ENCODE measurements at regions not wholly inside any gene's neighbourhood (a gene's known extent, or its start where the extent isn't known, plus 50 kb on each side); places are given as distances from the start of the nearest gene placed in this dataset.
A peak's percentile ranks its signal among the peaks of the same experiment; 100 is the strongest.
"Not testable (repeated sequence)": the region's sequence is repeated elsewhere in the genome, so short reads cannot be mapped to it uniquely, and the experiment has no call there.

GRCh38 chr5:102154791-102155605, 141.1 kb downstream of the SLCO4C1 start:
- DNase-seq (ENCODE audit: low spot score) = not testable (repeated sequence)

GRCh38 chr5:102154291-102154690, 141.8 kb downstream of the SLCO4C1 start:
- Mint-ChIP-seq H3K36me3 (ENCODE audit: low read depth) (no peaks in the 10 kb centered on the region), H3K9me3 (no peaks in the 10 kb centered on the region), H3K4me1 (ENCODE audit: low read depth) (no peaks in the 10 kb centered on the region), H3K4me3 (peak overlapping the region; percentile 49), H3K27ac (no peak overlapping the region), H3K27me3 (ENCODE audit: insufficient read depth) (no peaks in the 10 kb centered on the region)
- intact Hi-C loops (cut with micrococcal nuclease) = no loop called here
- DNase-seq (ENCODE audit: low spot score) = no peak

More at GRCh38 chr5:102154791-102155605, 141.1 kb downstream of the SLCO4C1 start:
- intact Hi-C loops (cut with micrococcal nuclease); H3K27me3 Mint-ChIP-seq (ENCODE audit: insufficient read depth); H3K27ac Mint-ChIP-seq; H3K9me3 Mint-ChIP-seq; H3K4me1 Mint-ChIP-seq (ENCODE audit: low read depth); H3K36me3 Mint-ChIP-seq (ENCODE audit: low read depth): not testable (repeated sequence)
- peak overlapping the region; percentile 49 for H3K4me3 Mint-ChIP-seq

- H3K27ac Mint-ChIP-seq = no peak overlapping the region
- intact Hi-C loops (cut with micrococcal nuclease) = loop anchor here (1.0 kb wide), 1 partner anchor 211 kb away; no protein-coding TSS in a partner anchor
- no peaks in the 10 kb centered on the region for H3K36me3 Mint-ChIP-seq (ENCODE audit: low read depth)
- no peak overlapping the region for H3K4me3 Mint-ChIP-seq
- no peaks in the 10 kb centered on the region for H3K27me3 Mint-ChIP-seq (ENCODE audit: insufficient read depth)
- H3K9me3 Mint-ChIP-seq = no peaks in the 10 kb centered on the region
- no peaks in the 10 kb centered on the region for H3K4me1 Mint-ChIP-seq (ENCODE audit: low read depth)
- no peak for DNase-seq (ENCODE audit: low spot score)
These were observed 142.9 kb downstream of the SLCO4C1 start for GRCh38 chr5:102153003-102153759.

- no peak for DNase-seq (ENCODE audit: low spot score)
- H3K9me3 Mint-ChIP-seq = no peaks in the 10 kb centered on the region
- intact Hi-C loops (cut with micrococcal nuclease) = no loop called here
- H3K27me3 Mint-ChIP-seq (ENCODE audit: insufficient read depth) = no peaks in the 10 kb centered on the region
- no peaks in the 10 kb centered on the region for H3K4me1 Mint-ChIP-seq (ENCODE audit: low read depth)
- H3K27ac Mint-ChIP-seq = no peak overlapping the region
- H3K4me3 Mint-ChIP-seq = no peak overlapping the region
- no peaks in the 10 kb centered on the region for H3K36me3 Mint-ChIP-seq (ENCODE audit: low read depth)
These were observed 157.1 kb downstream of the SLCO4C1 start for GRCh38 chr5:102139029-102139428.

- Mint-ChIP-seq H3K36me3 (ENCODE audit: low read depth) (no peaks in the 10 kb centered on the region), H3K4me1 (ENCODE audit: low read depth) (no peaks in the 10 kb centered on the region), H3K27me3 (ENCODE audit: insufficient read depth) (no peaks in the 10 kb centered on the region), H3K9me3 (no peaks in the 10 kb centered on the region), H3K27ac (no peak overlapping the region), H3K4me3 (no peak overlapping the region)
- intact Hi-C loops (cut with micrococcal nuclease) = no loop called here
- no peak for DNase-seq (ENCODE audit: low spot score)
These were observed 157.8 kb downstream of the SLCO4C1 start for GRCh38 chr5:102138243-102138653.

- H3K27ac Mint-ChIP-seq = no peak overlapping the region
- intact Hi-C loops (cut with micrococcal nuclease) = no loop called here
- no peak overlapping the region for H3K4me3 Mint-ChIP-seq
- no peaks in the 10 kb centered on the region for H3K27me3 Mint-ChIP-seq (ENCODE audit: insufficient read depth)
- no peak for DNase-seq (ENCODE audit: low spot score)
- no peaks in the 10 kb centered on the region for H3K4me1 Mint-ChIP-seq (ENCODE audit: low read depth)
- no peaks in the 10 kb centered on the region for H3K36me3 Mint-ChIP-seq (ENCODE audit: low read depth)
- no peaks in the 10 kb centered on the region for H3K9me3 Mint-ChIP-seq
These were observed 165.2 kb downstream of the SLCO4C1 start for GRCh38 chr5:102130890-102131289.

- Mint-ChIP-seq H3K27ac (no peak overlapping the region), H3K27me3 (ENCODE audit: insufficient read depth) (no peaks in the 10 kb centered on the region), H3K36me3 (ENCODE audit: low read depth) (no peaks in the 10 kb centered on the region), H3K4me1 (ENCODE audit: low read depth) (no peaks in the 10 kb centered on the region), H3K4me3 (no peak overlapping the region), H3K9me3 (no peaks in the 10 kb centered on the region)
- intact Hi-C loops (cut with micrococcal nuclease) = no loop called here
- DNase-seq (ENCODE audit: low spot score) = no peak
These were observed 165.7 kb downstream of the SLCO4C1 start for GRCh38 chr5:102130386-102130785.

- no peaks in the 10 kb centered on the region for H3K36me3 Mint-ChIP-seq (ENCODE audit: low read depth)
- H3K4me3 Mint-ChIP-seq = no peak overlapping the region
- no peak for DNase-seq (ENCODE audit: low spot score)
- no peaks in the 10 kb centered on the region for H3K4me1 Mint-ChIP-seq (ENCODE audit: low read depth)
- intact Hi-C loops (cut with micrococcal nuclease) = no loop called here
- no peak overlapping the region for H3K27ac Mint-ChIP-seq
- H3K27me3 Mint-ChIP-seq (ENCODE audit: insufficient read depth) = no peaks in the 10 kb centered on the region
- H3K9me3 Mint-ChIP-seq = no peaks in the 10 kb centered on the region
These were observed 176.8 kb downstream of the SLCO4C1 start for GRCh38 chr5:102119252-102119651.

- intact Hi-C loops (cut with micrococcal nuclease) = no loop called here
- Mint-ChIP-seq H3K36me3 (ENCODE audit: low read depth) (no peaks in the 10 kb centered on the region), H3K27ac (no peak overlapping the region)
These were observed 180.3 kb downstream of the SLCO4C1 start for GRCh38 chr5:102115736-102116135.

GRCh38 chr5:102114525-102115069, 181.5 kb downstream of the SLCO4C1 start:
- H3K27ac Mint-ChIP-seq = no peak overlapping the region
- no peaks in the 10 kb centered on the region for H3K9me3 Mint-ChIP-seq
- H3K4me1 Mint-ChIP-seq (ENCODE audit: low read depth) = no peaks in the 10 kb centered on the region
- no peak overlapping the region for H3K4me3 Mint-ChIP-seq
- no peak for DNase-seq (ENCODE audit: low spot score)
- intact Hi-C loops (cut with micrococcal nuclease) = no loop called here
- no peaks in the 10 kb centered on the region for H3K36me3 Mint-ChIP-seq (ENCODE audit: low read depth)
- no peaks in the 10 kb centered on the region for H3K27me3 Mint-ChIP-seq (ENCODE audit: insufficient read depth)

More at GRCh38 chr5:102115736-102116135, 180.3 kb downstream of the SLCO4C1 start:
- Mint-ChIP-seq H3K27me3 (ENCODE audit: insufficient read depth) (no peaks in the 10 kb centered on the region), H3K4me1 (ENCODE audit: low read depth) (no peaks in the 10 kb centered on the region), H3K9me3 (no peaks in the 10 kb centered on the region), H3K4me3 (no peak overlapping the region)
- DNase-seq (ENCODE audit: low spot score) = no peak

- H3K9me3 Mint-ChIP-seq = no peaks in the 10 kb centered on the region
- no peak for DNase-seq (ENCODE audit: low spot score)
- intact Hi-C loops (cut with micrococcal nuclease) = no loop called here
- no peaks in the 10 kb centered on the region for H3K36me3 Mint-ChIP-seq (ENCODE audit: low read depth)
- no peak overlapping the region for H3K27ac Mint-ChIP-seq
- H3K4me3 Mint-ChIP-seq = no peak overlapping the region
- H3K4me1 Mint-ChIP-seq (ENCODE audit: low read depth) = no peaks in the 10 kb centered on the region
- H3K27me3 Mint-ChIP-seq (ENCODE audit: insufficient read depth) = no peaks in the 10 kb centered on the region
These were observed 188.2 kb downstream of the SLCO4C1 start for GRCh38 chr5:102107865-102108264.

- no peaks in the 10 kb centered on the region for H3K36me3 Mint-ChIP-seq (ENCODE audit: low read depth)
- H3K9me3 Mint-ChIP-seq = no peaks in the 10 kb centered on the region
- H3K4me1 Mint-ChIP-seq (ENCODE audit: low read depth) = no peaks in the 10 kb centered on the region
- H3K27me3 Mint-ChIP-seq (ENCODE audit: insufficient read depth) = no peaks in the 10 kb centered on the region
- intact Hi-C loops (cut with micrococcal nuclease) = no loop called here
- no peak for DNase-seq (ENCODE audit: low spot score)
- H3K4me3 Mint-ChIP-seq = no peak overlapping the region
- no peak overlapping the region for H3K27ac Mint-ChIP-seq
These were observed 189.5 kb downstream of the SLCO4C1 start for GRCh38 chr5:102106599-102106998.

GRCh38 chr5:102099766-102100331, 196.2 kb downstream of the SLCO4C1 start:
- DNase-seq (ENCODE audit: low spot score) = no peak
- intact Hi-C loops (cut with micrococcal nuclease) = no loop called here
- H3K27ac Mint-ChIP-seq = no peak overlapping the region
- H3K9me3 Mint-ChIP-seq = no peaks in the 10 kb centered on the region
- no peaks in the 10 kb centered on the region for H3K36me3 Mint-ChIP-seq (ENCODE audit: low read depth)
- no peak overlapping the region for H3K4me3 Mint-ChIP-seq
- H3K4me1 Mint-ChIP-seq (ENCODE audit: low read depth) = no peaks in the 10 kb centered on the region
- H3K27me3 Mint-ChIP-seq (ENCODE audit: insufficient read depth) = no peaks in the 10 kb centered on the region
